KMS-11 (cell line): ENCODE measurements at regions not wholly inside any gene's neighbourhood (a gene's known extent, or its start where the extent isn't known, plus 50 kb on each side); places are given as distances from the start of the nearest gene placed in this dataset.

Experiments used
- H2AFZ ChIP-seq: fragments of 200-600 bp; sonication (generic); 2 replicates; pipeline ENCODE4 v1.6.1; 2016; ENCODE audit warnings: antibody characterized with exemption, mixed run types, low read depth
- H3K27ac ChIP-seq: fragments of 200-600 bp; sonication (generic); 2 replicates; pipeline ENCODE4 v1.6.1; 2016; ENCODE audit warnings: mild to moderate bottlenecking, mixed run types
- H3K27me3 ChIP-seq: fragments of 200-600 bp; sonication (generic); 2 replicates; pipeline ENCODE4 v1.6.1; 2017; ENCODE audit warnings: mild to moderate bottlenecking, low read depth, mixed run types, moderate library complexity; ENCODE audit not compliant: insufficient read depth
- H3K36me3 ChIP-seq: fragments of 200-600 bp; sonication (generic); 2 replicates; pipeline ENCODE4 v1.6.1; 2017; ENCODE audit warnings: mild to moderate bottlenecking, mixed run types; ENCODE audit not compliant: insufficient read depth
- H3K4me1 ChIP-seq: fragments of 200-600 bp; sonication (generic); 2 replicates; pipeline ENCODE4 v1.6.1; 2016; ENCODE audit warnings: mild to moderate bottlenecking, low read depth, mixed run types; ENCODE audit not compliant: poor library complexity, severe bottlenecking
- H3K4me2 ChIP-seq: fragments of 200-600 bp; sonication (generic); 2 replicates; pipeline ENCODE4 v1.7.0; 2016; ENCODE audit warnings: mild to moderate bottlenecking, mixed run types
- H3K4me3 ChIP-seq: fragments of 200-600 bp; sonication (generic); IDR thresholded peaks from 2 replicates; pipeline ENCODE4 v1.6.1; 2017; ENCODE audit warnings: low read depth, low read length, mixed read lengths; ENCODE audit not compliant: insufficient read depth
- H3K79me2 ChIP-seq: fragments of 200-600 bp; sonication (generic); 2 replicates; pipeline ENCODE4 v1.6.1; 2016; ENCODE audit warnings: low read depth, mixed run types; ENCODE audit not compliant: insufficient read depth
- H3K9ac ChIP-seq: fragments of 200-600 bp; sonication (generic); 2 replicates; pipeline ENCODE4 v1.6.1; 2016; ENCODE audit warnings: mild to moderate bottlenecking, mixed run types
- H4K20me1 ChIP-seq: fragments of 200-600 bp; sonication (generic); 2 replicates; pipeline ENCODE4 v1.6.1; 2016; ENCODE audit warnings: mild to moderate bottlenecking, mixed run types; ENCODE audit not compliant: insufficient read depth
- CTCF ChIP-seq: fragments of 200-600 bp; sonication (generic); conservative IDR thresholded peaks from 2 replicates; pipeline ENCODE4 v1.6.1; 2017; ENCODE audit warnings: low read depth, mild to moderate bottlenecking, antibody characterized with exemption, low read length, moderate library complexity, mixed read lengths

- no peak overlapping the region for H3K9ac ChIP-seq
- H3K4me3 ChIP-seq: no peak overlapping the region
- no peaks in the 10 kb centered on the region for H3K36me3 ChIP-seq
- no peak overlapping the region for H3K27ac ChIP-seq
- no peaks in the 10 kb centered on the region for H3K4me1 ChIP-seq
- no peaks in the 10 kb centered on the region for H4K20me1 ChIP-seq
- no peak overlapping the region for H2AFZ ChIP-seq
- H3K27me3 ChIP-seq: no peaks in the 10 kb centered on the region
- H3K79me2 ChIP-seq: no peaks in the 10 kb centered on the region
- H3K4me2 ChIP-seq: no peak overlapping the region
- TF ChIP-seq CTCF: no peak
Observed at GRCh38 chr5:52682492-52682891, 105.2 kb upstream of the ITGA1 start.

- no peaks in the 10 kb centered on the region for H3K36me3 ChIP-seq
- no peaks in the 10 kb centered on the region for H4K20me1 ChIP-seq
- H3K79me2 ChIP-seq: no peaks in the 10 kb centered on the region
- no peak for TF ChIP-seq CTCF
- no peaks in the 10 kb centered on the region for H3K4me1 ChIP-seq
- H3K4me2 ChIP-seq: no peak overlapping the region
- H3K9ac ChIP-seq: no peak overlapping the region
- H2AFZ ChIP-seq: no peak overlapping the region
- no peak overlapping the region for H3K27ac ChIP-seq
- H3K27me3 ChIP-seq: no peaks in the 10 kb centered on the region
- H3K4me3 ChIP-seq: no peak overlapping the region
Observed at GRCh38 chr5:52684051-52684450, 103.7 kb upstream of the ITGA1 start.

- no peak overlapping the region for H3K9ac ChIP-seq
- H3K27ac ChIP-seq: no peak overlapping the region
- TF ChIP-seq CTCF: no peak
Observed at GRCh38 chr5:52685566-52685965, 102.2 kb upstream of the ITGA1 start.

DNA sequence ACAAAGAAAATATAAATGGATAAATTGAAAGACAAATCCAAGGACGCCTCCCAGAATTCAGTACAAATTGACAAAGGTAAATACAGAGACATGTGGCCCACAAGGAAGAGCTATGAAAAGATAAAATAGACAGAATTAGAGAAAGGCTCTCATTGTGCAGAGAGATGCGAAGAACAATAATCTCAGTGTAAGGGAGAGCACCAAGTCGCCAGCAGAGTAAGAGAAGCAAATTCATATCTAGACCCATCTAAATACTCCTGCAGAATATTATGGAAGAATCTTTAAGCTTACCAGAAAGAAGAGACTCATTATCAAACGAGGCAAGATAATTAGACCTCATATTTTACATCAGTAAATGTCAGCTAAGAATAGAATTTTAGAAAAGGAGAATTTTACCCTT is 101.7 kb upstream of the ITGA1 start:
- no peaks in the 10 kb centered on the region for H3K4me1 ChIP-seq
- no peaks in the 10 kb centered on the region for H3K79me2 ChIP-seq
- no peak overlapping the region for H3K4me3 ChIP-seq
- no peak overlapping the region for H3K9ac ChIP-seq
- H3K27ac ChIP-seq: no peak overlapping the region
- H3K36me3 ChIP-seq: no peaks in the 10 kb centered on the region
- H2AFZ ChIP-seq: no peak overlapping the region
- no peaks in the 10 kb centered on the region for H4K20me1 ChIP-seq
- no peak overlapping the region for H3K4me2 ChIP-seq
- H3K27me3 ChIP-seq: no peaks in the 10 kb centered on the region
- TF ChIP-seq CTCF: no peak

More at GRCh38 chr5:52685566-52685965, 102.2 kb upstream of the ITGA1 start:
- Histone ChIP-seq H3K4me1 (no peaks in the 10 kb centered on the region), H3K4me3 (no peak overlapping the region), H3K79me2 (no peaks in the 10 kb centered on the region), H4K20me1 (no peaks in the 10 kb centered on the region), H3K36me3 (no peaks in the 10 kb centered on the region), H3K4me2 (no peak overlapping the region), H2AFZ (no peak overlapping the region), H3K27me3 (no peaks in the 10 kb centered on the region)

- Histone ChIP-seq H3K4me2 (no peak overlapping the region), H3K79me2 (no peaks in the 10 kb centered on the region), H3K27ac (no peak overlapping the region), H3K27me3 (no peaks in the 10 kb centered on the region), H3K4me1 (no peaks in the 10 kb centered on the region), H4K20me1 (no peaks in the 10 kb centered on the region), H3K4me3 (no peak overlapping the region), H3K9ac (no peak overlapping the region), H3K36me3 (no peaks in the 10 kb centered on the region), H2AFZ (no peak overlapping the region)
- no peak for TF ChIP-seq CTCF
Observed at GRCh38 chr5:52690236-52690768, 97.4 kb upstream of the ITGA1 start.
